GM12878 (cell line): ENCODE measurements at regions not wholly inside any gene's neighbourhood (a gene's known extent, or its start where the extent isn't known, plus 50 kb on each side); places are given as distances from the start of the nearest gene placed in this dataset.

Source experiments
- ATAC-seq: fragments of 200-7000 bp; cut with Tn5 transposase; 3 replicates; pipeline ENCODE4 v1.9.1; 2020; ENCODE audit warnings: mild to moderate bottlenecking, moderate library complexity
- BruUV-seq: library from RNA; stranded (reverse); fragments of 400-500 nt; replicated peaks from 2 replicates; lab custom pipeline; 2021; lab: Mats Ljungman, UMichigan
- CTCF ChIA-PET: fragments of 300-600 bp; sonication (Branson Sonifier 250); formaldehyde crosslinking; extraction: SDS; loops from one replicate; lab custom pipeline; 2021; ENCODE audit warnings: inconsistent platforms; lab: Yijun Ruan, JAX
- POLR2A ChIA-PET: fragments of 350-600 bp; formaldehyde crosslinking; extraction: SDS; loops from one replicate; lab custom pipeline; 2021; ENCODE audit warnings: inconsistent platforms; lab: Charles Lee
- RAD21 ChIA-PET: fragments of 300-600 bp; sonication (Branson Sonifier 250); formaldehyde crosslinking; loops from one replicate; lab custom pipeline; 2023; ENCODE audit warnings: antibody characterized with exemption; ENCODE audit not compliant: unreplicated experiment; lab: Charles Lee
- SMC1A ChIA-PET: fragments of 300-600 bp; sonication (Branson Sonifier 250); formaldehyde crosslinking; loops from one replicate; lab custom pipeline; 2023; ENCODE audit not compliant: unreplicated experiment, uncharacterized antibody; lab: Charles Lee
- DNase-seq: peaks from one replicate; pipeline ENCODE4 v3.0.0-alpha.2; 2011; ENCODE audit warnings: low read depth, low spot score
- FAIRE-seq: peaks from 3 replicates; lab custom pipeline; 2011; peaks lifted over from hg19 to GRCh38; lab: Jason Lieb, UNC
- H2AFZ ChIP-seq: 2 replicates; pipeline ENCODE4 v1.6.0; 2011; ENCODE audit warnings: low read depth, low read length, control low read depth; ENCODE audit not compliant: control insufficient read depth
- H3K27ac ChIP-seq: 2 replicates; pipeline ENCODE4 v1.5.1; 2011; ENCODE audit warnings: control low read depth; ENCODE audit not compliant: control insufficient read depth, insufficient read depth
- H3K27me3 ChIP-seq, 2 experiments: replicated peaks in 1 of 2; 2 replicates each; pipeline versions ENCODE4 v1.6.0 to v1.6.1; 2011; ENCODE audit warnings: low read length in 1 of 2; ENCODE audit not compliant: control insufficient read depth in 2 of 2, insufficient read depth in 2 of 2
- H3K36me3 ChIP-seq, 2 experiments: 2 replicates each; pipeline ENCODE4 v1.5.1; 2011; ENCODE audit warnings: low read length in 1 of 2; ENCODE audit not compliant: control insufficient read depth in 2 of 2, insufficient read depth in 2 of 2
- H3K4me1 ChIP-seq: 2 replicates; pipeline ENCODE4 v1.6.1; 2011; ENCODE audit warnings: mild to moderate bottlenecking, low read length, moderate library complexity, mixed read lengths; ENCODE audit not compliant: control insufficient read depth, insufficient read depth
- H3K4me2 ChIP-seq: 2 replicates; pipeline ENCODE4 v1.6.0; 2011; ENCODE audit warnings: control low read depth; ENCODE audit not compliant: control insufficient read depth, insufficient read depth
- H3K4me3 ChIP-seq: fragments of 200-600 bp; sonication (generic); 2 replicates; pipeline ENCODE4 v1.5.1; 2016
- H3K79me2 ChIP-seq: 2 replicates; pipeline ENCODE4 v1.6.0; 2011; ENCODE audit warnings: low read length; ENCODE audit not compliant: control insufficient read depth, insufficient read depth
- H3K9ac ChIP-seq: 2 replicates; pipeline ENCODE4 v1.8.0; 2011; ENCODE audit warnings: low read length, control low read depth, mixed read lengths; ENCODE audit not compliant: control insufficient read depth, insufficient read depth
- H3K9me3 ChIP-seq: replicated peaks from 3 replicates; pipeline ENCODE4 v1.5.1; 2011; ENCODE audit warnings: mild to moderate bottlenecking, low read length; ENCODE audit not compliant: control insufficient read depth, insufficient read depth
- H4K20me1 ChIP-seq: 2 replicates; pipeline ENCODE4 v1.6.0; 2011; ENCODE audit not compliant: control insufficient read depth, insufficient read depth
- CBX5 ChIP-seq: sonication (generic); IDR thresholded peaks from 2 replicates; pipeline ENCODE4 v1.6.1; 2016; ENCODE audit warnings: low read depth, moderate library complexity, mild to moderate bottlenecking, inconsistent platforms
- CREM ChIP-seq: IDR thresholded peaks from 2 replicates; pipeline ENCODE4 v1.6.1; 2014; ENCODE audit warnings: antibody characterized with exemption, low read depth
- FOXM1 ChIP-seq: IDR thresholded peaks from 2 replicates; pipeline ENCODE4 v1.6.1; 2012; ENCODE audit warnings: low read depth, mild to moderate bottlenecking, inconsistent platforms, low read length, moderate library complexity
- GABPA ChIP-seq: IDR thresholded peaks from 2 replicates; pipeline ENCODE4 v1.6.1; 2014; ENCODE audit warnings: antibody characterized with exemption, low read depth, mild to moderate bottlenecking, inconsistent platforms
- IKZF2 ChIP-seq, 2 experiments: fragments of 450-650 bp; IDR thresholded peaks; 2 replicates each; pipeline ENCODE4 v1.6.1; 2017; ENCODE audit warnings: mild to moderate bottlenecking in 2 of 2, moderate library complexity in 2 of 2
- IRF5 ChIP-seq: fragments of 450-650 bp; IDR thresholded peaks from 2 replicates; pipeline ENCODE4 v1.6.1; 2017; ENCODE audit warnings: borderline replicate concordance
- POLR2AphosphoS2 ChIP-seq: IDR thresholded peaks from 2 replicates; pipeline ENCODE4 v1.6.1; 2011; ENCODE audit warnings: low read depth, mild to moderate bottlenecking, low read length, improper control_type of control experiment, moderate library complexity
- RUNX3 ChIP-seq: IDR thresholded peaks from 2 replicates; pipeline ENCODE4 v1.6.1; 2012; ENCODE audit warnings: low read length, inconsistent platforms
- SIN3A ChIP-seq: IDR thresholded peaks from 2 replicates; pipeline ENCODE4 v1.6.1; 2012; ENCODE audit warnings: low read depth, low read length, improper control_type of control experiment
- SKIL ChIP-seq: fragments of 450-650 bp; IDR thresholded peaks from 2 replicates; pipeline ENCODE4 v1.6.1; 2017; ENCODE audit warnings: mild to moderate bottlenecking, low read depth, inconsistent platforms; ENCODE audit not compliant: poor library complexity, severe bottlenecking
- SPI1 ChIP-seq: IDR thresholded peaks from 2 replicates; pipeline ENCODE4 v1.6.1; 2011; ENCODE audit warnings: low read depth, mild to moderate bottlenecking, low read length, moderate library complexity, borderline replicate concordance; ENCODE audit not compliant: insufficient read depth
- in situ Hi-C: fragments of 300-500 bp; cut with MboI; formaldehyde crosslinking; loops from 9 replicates; pipeline ENCODE4 v1.14.3; 2018; ENCODE audit warnings: mixed read lengths
- intact Hi-C: fragments of 100-400 bp; cut with micrococcal nuclease; formaldehyde crosslinking; loops from one replicate; pipeline ENCODE4 v1.14.2; 2022; ENCODE audit not compliant: unreplicated experiment

- TF ChIP-seq SIN3A (no peak), POLR2AphosphoS2 (no peak), IRF5 (no peak), FOXM1 (no peak), RUNX3 (no peak), CREM (no peak), SKIL (no peak), IKZF2 (IDR thresholded peaks at IDR 0.05) (no peak), CBX5 (no peak), SPI1 (no peak), GABPA (no peak)
- Histone ChIP-seq H3K4me2 (no peak overlapping the region), H2AFZ (no peak overlapping the region), H3K79me2 (no peaks in the 10 kb centered on the region), H4K20me1 (no peaks in the 10 kb centered on the region), H3K4me3 (no peak overlapping the region), H3K27me3 (no peaks in the 10 kb centered on the region), H3K27ac (no peak overlapping the region), H3K36me3 (no peaks in the 10 kb centered on the region), H3K9me3 (no peaks in the 10 kb centered on the region), H3K9ac (no peak overlapping the region), H3K4me1 (no peaks in the 10 kb centered on the region)
- FAIRE-seq (no peak), ATAC-seq (no peak), DNase-seq (no peak)
- ChIA-PET CTCF (no interaction called here), SMC1A (interaction anchor here (0.7 kb wide), 1 partner anchor 267 kb away, joined by 3 read pairs; no protein-coding TSS in a partner anchor), POLR2A (no interaction called here), RAD21 (no interaction called here)
- no TSS peak for BruUV-seq
- in situ Hi-C loops = no loop called here
- intact Hi-C loops = loop anchor here (10.0 kb wide), 2 partner anchors 125 to 315 kb away; no protein-coding TSS in a partner anchor
These were observed 135.0 kb downstream of the SATB1 start for GRCh38 chr3:18290157-18290556.
